Nephron progenitor cell (in vitro differentiated cells): ENCODE measurements at regions not wholly inside any gene's neighbourhood (a gene's known extent, or its start where the extent isn't known, plus 50 kb on each side); places are given as distances from the start of the nearest gene placed in this dataset.

Experiments used
- DNase-seq: peaks from one replicate; pipeline ENCODE4 v3.0.0; 2021
- H3K27ac Mint-ChIP-seq: 2 replicates; pipeline ENCODE4 v1.8.0; 2021; ENCODE audit warnings: mild to moderate bottlenecking, moderate library complexity, mixed read lengths
- H3K27me3 Mint-ChIP-seq: 2 replicates; pipeline ENCODE4 v1.8.0; 2021; ENCODE audit warnings: mild to moderate bottlenecking, low read depth, mixed read lengths; ENCODE audit not compliant: poor library complexity
- H3K36me3 Mint-ChIP-seq: 2 replicates; pipeline ENCODE4 v1.8.0; 2021; ENCODE audit warnings: low read depth, mixed read lengths
- H3K4me1 Mint-ChIP-seq: 2 replicates; pipeline ENCODE4 v1.8.0; 2021; ENCODE audit warnings: mixed read lengths
- H3K4me3 Mint-ChIP-seq: 2 replicates; pipeline ENCODE4 v1.8.0; 2021; ENCODE audit warnings: mild to moderate bottlenecking, moderate library complexity, mixed read lengths
- H3K9me3 Mint-ChIP-seq: 2 replicates; pipeline ENCODE4 v1.8.0; 2021; ENCODE audit warnings: mild to moderate bottlenecking, moderate library complexity, mixed read lengths
- CTCF ChIP-seq: fragments of 200-600 bp; sonication (generic); IDR thresholded peaks from 2 replicates; pipeline ENCODE4 v1.5.0; 2021; ENCODE audit warnings: antibody characterized with exemption

GRCh38 chr9:118570066-118570465 lies 799.2 kb downstream of the BRINP1 start:
- TF ChIP-seq CTCF: no peak
- H3K36me3 Mint-ChIP-seq: no peaks in the 10 kb centered on the region
- H3K4me1 Mint-ChIP-seq: peaks cover 7% of the 10 kb centered on the region
- peaks cover 2% of the 10 kb centered on the region for H3K27me3 Mint-ChIP-seq
- no peaks in the 10 kb centered on the region for H3K9me3 Mint-ChIP-seq
- no peak for DNase-seq
- no peak overlapping the region for H3K4me3 Mint-ChIP-seq
- H3K27ac Mint-ChIP-seq: no peak overlapping the region

- no peak for DNase-seq
- Mint-ChIP-seq H3K4me3 (no peak overlapping the region), H3K4me1 (no peaks in the 10 kb centered on the region), H3K27me3 (peaks cover 3% of the 10 kb centered on the region), H3K36me3 (no peaks in the 10 kb centered on the region), H3K9me3 (peaks cover 21% of the 10 kb centered on the region), H3K27ac (no peak overlapping the region)
- no peak for TF ChIP-seq CTCF
Observed at GRCh38 chr9:118575341-118576070, 793.7 kb downstream of the BRINP1 start.

GRCh38 chr9:118577121-118577520 lies 792.1 kb downstream of the BRINP1 start:
- peaks cover 3% of the 10 kb centered on the region for H3K27me3 Mint-ChIP-seq
- no peak overlapping the region for H3K4me3 Mint-ChIP-seq
- no peaks in the 10 kb centered on the region for H3K4me1 Mint-ChIP-seq
- H3K27ac Mint-ChIP-seq: no peak overlapping the region
- TF ChIP-seq CTCF: no peak
- H3K36me3 Mint-ChIP-seq: no peaks in the 10 kb centered on the region
- DNase-seq: no peak
- peaks cover 21% of the 10 kb centered on the region for H3K9me3 Mint-ChIP-seq

GRCh38 chr9:118578467-118578866 lies 790.8 kb downstream of the BRINP1 start:
- no peak overlapping the region for H3K27ac Mint-ChIP-seq

GRCh38 chr9:118583414-118583813 lies 785.8 kb downstream of the BRINP1 start:
- Mint-ChIP-seq H3K27me3 (peaks cover 3% of the 10 kb centered on the region), H3K4me1 (no peaks in the 10 kb centered on the region), H3K4me3 (no peak overlapping the region), H3K27ac (no peak overlapping the region), H3K9me3 (peaks cover 6% of the 10 kb centered on the region), H3K36me3 (no peaks in the 10 kb centered on the region)
- DNase-seq: no peak
- TF ChIP-seq CTCF: no peak

More at GRCh38 chr9:118578467-118578866, 790.8 kb downstream of the BRINP1 start:
- no peak for TF ChIP-seq CTCF
- DNase-seq: no peak
- no peaks in the 10 kb centered on the region for H3K4me1 Mint-ChIP-seq
- no peaks in the 10 kb centered on the region for H3K36me3 Mint-ChIP-seq
- H3K4me3 Mint-ChIP-seq: no peak overlapping the region
- peaks cover 3% of the 10 kb centered on the region for H3K27me3 Mint-ChIP-seq
- peaks cover 21% of the 10 kb centered on the region for H3K9me3 Mint-ChIP-seq

- no peak overlapping the region for H3K27ac Mint-ChIP-seq
- H3K4me3 Mint-ChIP-seq: no peak overlapping the region
- H3K4me1 Mint-ChIP-seq: no peaks in the 10 kb centered on the region
- no peak for DNase-seq
- peaks cover 3% of the 10 kb centered on the region for H3K27me3 Mint-ChIP-seq
- H3K9me3 Mint-ChIP-seq: peaks cover 6% of the 10 kb centered on the region
- no peak for TF ChIP-seq CTCF
- H3K36me3 Mint-ChIP-seq: no peaks in the 10 kb centered on the region
Observed at GRCh38 chr9:118586978-118587377, 782.3 kb downstream of the BRINP1 start.
